Activated CD4-positive, alpha-beta T cell treated with anti-CD3 and anti-CD28 coated beads for 36 hours (primary cell): ENCODE measurements at regions not wholly inside any gene's neighbourhood (a gene's known extent, or its start where the extent isn't known, plus 50 kb on each side); places are given as distances from the start of the nearest gene placed in this dataset.
"Not testable (repeated sequence)": the region's sequence is repeated elsewhere in the genome, so short reads cannot be mapped to it uniquely, and the experiment has no call there.

Source experiments
- ATAC-seq: fragments of 200-7000 bp; cut with Tn5 transposase; one replicate; pipeline ENCODE4 v1.10.0; 2021; ENCODE audit warnings: mild to moderate bottlenecking, moderate library complexity
- CTCF ChIA-PET: fragments of 350-600 bp; sonication (Branson Sonifier 250); formaldehyde crosslinking; loops from one replicate; lab custom pipeline; 2021; ENCODE audit warnings: antibody characterized with exemption; lab: Charles Lee
- POLR2A ChIA-PET: fragments of 350-600 bp; sonication (Branson Sonifier 250); formaldehyde crosslinking; loops from one replicate; lab custom pipeline; 2021; ENCODE audit warnings: antibody characterized with exemption, inconsistent platforms; lab: Charles Lee
- DNase-seq: peaks from one replicate; pipeline ENCODE4 v3.0.0-alpha.2; 2020
- H3K27ac Mint-ChIP-seq: one replicate; pipeline ENCODE4 v1.8.0; 2021; ENCODE audit warnings: mixed read lengths
- H3K27me3 Mint-ChIP-seq: one replicate; pipeline ENCODE4 v1.8.0; 2021; ENCODE audit warnings: mixed read lengths
- H3K36me3 Mint-ChIP-seq: one replicate; pipeline ENCODE4 v1.8.0; 2021; ENCODE audit warnings: low read depth, mixed read lengths
- H3K4me1 Mint-ChIP-seq: one replicate; pipeline ENCODE4 v1.8.0; 2021; ENCODE audit warnings: mixed read lengths
- H3K4me3 Mint-ChIP-seq: one replicate; pipeline ENCODE4 v1.8.0; 2021; ENCODE audit warnings: mild to moderate bottlenecking, moderate library complexity, mixed read lengths
- H3K9me3 Mint-ChIP-seq: one replicate; pipeline ENCODE4 v1.8.0; 2021; ENCODE audit warnings: low read depth, mixed read lengths
- intact Hi-C, 2 experiments: fragments of 100-400 bp; cut with DNase I in 1 of 2; cut with micrococcal nuclease in 1 of 2; formaldehyde crosslinking; loops; one replicate each; pipeline versions ENCODE4 v1.14.2 to v1.15.1; 2022 to 2024; cut with DNase I, micrococcal nuclease

GRCh38 chr9:81073821-81074220 lies 615.5 kb downstream of the TLE1 start:
- no peaks in the 10 kb centered on the region for H3K4me1 Mint-ChIP-seq
- DNase-seq, result no peak
- peaks cover 3% of the 10 kb centered on the region for H3K9me3 Mint-ChIP-seq
- intact Hi-C loops, result no loop called here
- no peaks in the 10 kb centered on the region for H3K36me3 Mint-ChIP-seq
- no peak for ATAC-seq
- no peak overlapping the region for H3K4me3 Mint-ChIP-seq
- ChIA-PET CTCF (interaction anchor here (1.0 kb wide), 1 partner anchor 39 kb away, joined by 3 read pairs; no protein-coding TSS in a partner anchor), POLR2A (no interaction called here)
- no peak overlapping the region for H3K27ac Mint-ChIP-seq
- no peaks in the 10 kb centered on the region for H3K27me3 Mint-ChIP-seq

GRCh38 chr9:81072758-81073157 lies 616.6 kb downstream of the TLE1 start:
- POLR2A ChIA-PET, result no interaction called here
- Mint-ChIP-seq H3K4me3 (no peak overlapping the region), H3K27ac (no peak overlapping the region), H3K36me3 (no peaks in the 10 kb centered on the region), H3K27me3 (no peaks in the 10 kb centered on the region), H3K9me3 (peaks cover 6% of the 10 kb centered on the region), H3K4me1 (no peaks in the 10 kb centered on the region)
- intact Hi-C loops, result no loop called here
- ATAC-seq, result no peak
- no peak for DNase-seq
- CTCF ChIA-PET, result no interaction called here

GRCh38 chr9:81071108-81071507 lies 618.2 kb downstream of the TLE1 start:
- ATAC-seq (no peak), DNase-seq (no peak)
- Mint-ChIP-seq H3K27me3 (no peaks in the 10 kb centered on the region), H3K9me3 (peaks cover 8% of the 10 kb centered on the region), H3K36me3 (no peaks in the 10 kb centered on the region), H3K27ac (no peak overlapping the region), H3K4me1 (no peaks in the 10 kb centered on the region), H3K4me3 (no peak overlapping the region)
- ChIA-PET POLR2A (no interaction called here), CTCF (no interaction called here)
- intact Hi-C loops, result no loop called here

GRCh38 chr9:81070689-81071088 lies 618.7 kb downstream of the TLE1 start:
- ChIA-PET CTCF (no interaction called here), POLR2A (no interaction called here)
- no peak overlapping the region for H3K27ac Mint-ChIP-seq
- H3K4me3 Mint-ChIP-seq, result no peak overlapping the region
- H3K27me3 Mint-ChIP-seq, result no peaks in the 10 kb centered on the region
- no peaks in the 10 kb centered on the region for H3K4me1 Mint-ChIP-seq
- intact Hi-C loops, result no loop called here
- peaks cover 8% of the 10 kb centered on the region for H3K9me3 Mint-ChIP-seq
- ATAC-seq, result no peak
- no peaks in the 10 kb centered on the region for H3K36me3 Mint-ChIP-seq
- DNase-seq, result no peak

- DNase-seq (no peak), ATAC-seq (no peak)
- ChIA-PET POLR2A (no interaction called here), CTCF (no interaction called here)
- H3K9me3 Mint-ChIP-seq, result peaks cover 8% of the 10 kb centered on the region
- no peaks in the 10 kb centered on the region for H3K36me3 Mint-ChIP-seq
- intact Hi-C loops, result no loop called here
- no peak overlapping the region for H3K27ac Mint-ChIP-seq
- no peak overlapping the region for H3K4me3 Mint-ChIP-seq
- no peaks in the 10 kb centered on the region for H3K4me1 Mint-ChIP-seq
- no peaks in the 10 kb centered on the region for H3K27me3 Mint-ChIP-seq
Measured at GRCh38 chr9:81069923-81070322, 619.4 kb downstream of the TLE1 start.

GRCh38 chr9:81069038-81069795 lies 620.1 kb downstream of the TLE1 start:
- H3K4me1 Mint-ChIP-seq, result no peaks in the 10 kb centered on the region
- H3K27me3 Mint-ChIP-seq, result no peaks in the 10 kb centered on the region
- ChIA-PET POLR2A (no interaction called here), CTCF (no interaction called here)
- no peaks in the 10 kb centered on the region for H3K36me3 Mint-ChIP-seq
- intact Hi-C loops, result no loop called here
- peaks cover 9% of the 10 kb centered on the region for H3K9me3 Mint-ChIP-seq
- ATAC-seq (no peak), DNase-seq (no peak)
- no peak overlapping the region for H3K27ac Mint-ChIP-seq
- H3K4me3 Mint-ChIP-seq, result no peak overlapping the region

GRCh38 chr9:81062995-81063394 lies 626.4 kb downstream of the TLE1 start:
- ATAC-seq, DNase-seq, CTCF ChIA-PET: not testable (repeated sequence)

GRCh38 chr9:81058782-81059181 lies 630.6 kb downstream of the TLE1 start:
- intact Hi-C loops, result no loop called here
- ChIA-PET POLR2A (no interaction called here), CTCF (interaction anchor here (0.7 kb wide), 1 partner anchor 57 kb away, joined by 4 read pairs; no protein-coding TSS in a partner anchor)
- DNase-seq (no peak), ATAC-seq (no peak)
- peaks cover 13% of the 10 kb centered on the region for H3K9me3 Mint-ChIP-seq
- H3K27ac Mint-ChIP-seq, result no peak overlapping the region
- H3K27me3 Mint-ChIP-seq, result no peaks in the 10 kb centered on the region
- H3K36me3 Mint-ChIP-seq, result no peaks in the 10 kb centered on the region
- H3K4me3 Mint-ChIP-seq, result no peak overlapping the region
- H3K4me1 Mint-ChIP-seq, result no peaks in the 10 kb centered on the region

More at GRCh38 chr9:81062995-81063394, 626.4 kb downstream of the TLE1 start:
- H3K9me3 Mint-ChIP-seq, result peaks cover 20% of the 10 kb centered on the region
- H3K4me3 Mint-ChIP-seq, H3K4me1 Mint-ChIP-seq, POLR2A ChIA-PET, H3K27ac Mint-ChIP-seq, intact Hi-C loops, H3K36me3 Mint-ChIP-seq, H3K27me3 Mint-ChIP-seq: not testable (repeated sequence)

- H3K27me3 Mint-ChIP-seq, result peaks cover 2% of the 10 kb centered on the region
- no peaks in the 10 kb centered on the region for H3K4me1 Mint-ChIP-seq
- intact Hi-C loops, result no loop called here
- H3K9me3 Mint-ChIP-seq, result peaks cover 2% of the 10 kb centered on the region
- H3K27ac Mint-ChIP-seq, result no peak overlapping the region
- no peak overlapping the region for H3K4me3 Mint-ChIP-seq
- ATAC-seq (no peak), DNase-seq (no peak)
- no peaks in the 10 kb centered on the region for H3K36me3 Mint-ChIP-seq
- ChIA-PET CTCF (interaction anchor here (0.7 to 1.6 kb wide), 2 partner anchors 10 to 812 kb away, joined by 3 to 4 read pairs; no protein-coding TSS in a partner anchor), POLR2A (no interaction called here)
Measured at GRCh38 chr9:81053298-81054025, 635.9 kb downstream of the TLE1 start.

GRCh38 chr9:81052846-81053245 lies 636.5 kb downstream of the TLE1 start:
- ChIA-PET CTCF (interaction anchor here (0.7 kb wide), 1 partner anchor 813 kb away, joined by 3 read pairs; no protein-coding TSS in a partner anchor), POLR2A (no interaction called here)
- Mint-ChIP-seq H3K9me3 (peaks cover 2% of the 10 kb centered on the region), H3K36me3 (no peaks in the 10 kb centered on the region), H3K27ac (no peak overlapping the region), H3K4me3 (no peak overlapping the region), H3K4me1 (no peaks in the 10 kb centered on the region), H3K27me3 (peaks cover 2% of the 10 kb centered on the region)
- intact Hi-C loops, result no loop called here
- no peak for DNase-seq
- ATAC-seq, result no peak

- H3K27ac Mint-ChIP-seq, result no peak overlapping the region
- no peaks in the 10 kb centered on the region for H3K27me3 Mint-ChIP-seq
- DNase-seq, result no peak
- no peaks in the 10 kb centered on the region for H3K4me1 Mint-ChIP-seq
- intact Hi-C loops, result loop anchor here in 1 of 2 experiments (10.0 kb wide), 1 partner anchor 62 kb away; no protein-coding TSS in a partner anchor
- ATAC-seq, result no peak
- H3K9me3 Mint-ChIP-seq, result peaks cover 2% of the 10 kb centered on the region
- CTCF ChIA-PET, result no interaction called here
- POLR2A ChIA-PET, result no interaction called here
- no peak overlapping the region for H3K4me3 Mint-ChIP-seq
- no peaks in the 10 kb centered on the region for H3K36me3 Mint-ChIP-seq
Measured at GRCh38 chr9:81047280-81047679, 642.1 kb downstream of the TLE1 start.

GRCh38 chr9:81045658-81046057 lies 643.7 kb downstream of the TLE1 start:
- H3K27me3 Mint-ChIP-seq, result no peaks in the 10 kb centered on the region
- ChIA-PET CTCF (no interaction called here), POLR2A (no interaction called here)
- H3K27ac Mint-ChIP-seq, result no peak overlapping the region
- H3K9me3 Mint-ChIP-seq, result peaks cover 2% of the 10 kb centered on the region
- ATAC-seq (no peak), DNase-seq (no peak)
- intact Hi-C loops, result loop anchor here in 1 of 2 experiments (10.0 kb wide), 1 partner anchor 61 kb away; no protein-coding TSS in a partner anchor
- H3K4me3 Mint-ChIP-seq, result no peak overlapping the region
- H3K4me1 Mint-ChIP-seq, result no peaks in the 10 kb centered on the region
- no peaks in the 10 kb centered on the region for H3K36me3 Mint-ChIP-seq
